ENCODE measurements at regions not wholly inside any gene's neighbourhood (a gene's known extent, or its start where the extent isn't known, plus 50 kb on each side); places are given as distances from the start of the nearest gene placed in this dataset.
"Not testable (repeated sequence)": the region's sequence is repeated elsewhere in the genome, so short reads cannot be mapped to it uniquely, and the experiment has no call there.

DNA sequence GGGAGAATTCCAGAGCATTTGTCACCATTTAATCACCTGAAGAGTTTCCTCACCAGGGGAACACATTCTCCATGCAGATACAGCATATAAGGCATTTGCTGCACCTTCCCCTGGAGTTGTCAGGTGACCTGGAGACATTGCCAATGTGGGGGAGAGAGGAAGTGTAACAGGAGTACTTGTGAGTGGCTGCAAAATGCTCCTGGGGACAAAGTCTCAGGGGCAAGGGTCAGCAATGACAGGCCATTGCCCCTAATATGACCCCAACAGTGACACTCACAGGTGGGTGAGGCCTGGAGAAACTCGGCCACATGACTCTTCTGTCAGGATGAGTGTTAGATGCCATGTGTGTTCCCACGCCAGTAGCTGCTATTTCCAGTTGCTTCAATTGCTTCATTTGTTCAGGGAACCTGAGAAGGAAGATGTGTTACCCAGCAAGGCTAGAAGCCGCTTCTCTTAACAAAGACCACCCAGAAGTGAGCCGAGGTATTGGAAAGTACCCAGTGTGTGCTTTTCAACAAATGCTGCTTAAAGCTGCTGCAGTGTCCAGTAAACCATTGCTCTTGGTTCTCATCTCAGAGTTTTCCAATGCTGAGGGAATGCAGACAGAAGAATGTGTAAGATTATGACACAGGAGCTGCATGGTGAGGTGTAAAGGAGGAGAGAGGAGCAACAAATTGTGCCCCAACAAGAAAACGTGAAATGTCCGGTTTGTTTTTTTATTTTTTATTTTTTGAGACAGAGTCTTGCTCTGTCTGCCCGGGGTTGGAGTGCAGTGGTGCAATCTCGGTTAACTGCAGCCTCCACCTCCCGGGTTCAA lies 128.2 kb upstream of the SLC44A1 start:
- no peaks in the 10 kb centered on the region for H3K36me3 ChIP-seq
- H3K27ac ChIP-seq = no peak overlapping the region
- no peaks in the 10 kb centered on the region for H3K4me1 ChIP-seq
- no peaks in the 10 kb centered on the region for H3K9me3 ChIP-seq
- WGBS = 92% methylated on average over 9 of the region's 9 CpGs
- DNase-seq (ENCODE audit: low spot score in 2 of 2) = peak in 1 of 2 donors; percentile 16
- TF ChIP-seq POLR2AphosphoS5 (IDR thresholded peaks at IDR 0.05) = no peak
- TF ChIP-seq POLR2A (IDR thresholded peaks at IDR 0.05) = no peak
- no peak for TF ChIP-seq EP300 (IDR thresholded peaks at IDR 0.05)
- TF ChIP-seq, protein P1, sequence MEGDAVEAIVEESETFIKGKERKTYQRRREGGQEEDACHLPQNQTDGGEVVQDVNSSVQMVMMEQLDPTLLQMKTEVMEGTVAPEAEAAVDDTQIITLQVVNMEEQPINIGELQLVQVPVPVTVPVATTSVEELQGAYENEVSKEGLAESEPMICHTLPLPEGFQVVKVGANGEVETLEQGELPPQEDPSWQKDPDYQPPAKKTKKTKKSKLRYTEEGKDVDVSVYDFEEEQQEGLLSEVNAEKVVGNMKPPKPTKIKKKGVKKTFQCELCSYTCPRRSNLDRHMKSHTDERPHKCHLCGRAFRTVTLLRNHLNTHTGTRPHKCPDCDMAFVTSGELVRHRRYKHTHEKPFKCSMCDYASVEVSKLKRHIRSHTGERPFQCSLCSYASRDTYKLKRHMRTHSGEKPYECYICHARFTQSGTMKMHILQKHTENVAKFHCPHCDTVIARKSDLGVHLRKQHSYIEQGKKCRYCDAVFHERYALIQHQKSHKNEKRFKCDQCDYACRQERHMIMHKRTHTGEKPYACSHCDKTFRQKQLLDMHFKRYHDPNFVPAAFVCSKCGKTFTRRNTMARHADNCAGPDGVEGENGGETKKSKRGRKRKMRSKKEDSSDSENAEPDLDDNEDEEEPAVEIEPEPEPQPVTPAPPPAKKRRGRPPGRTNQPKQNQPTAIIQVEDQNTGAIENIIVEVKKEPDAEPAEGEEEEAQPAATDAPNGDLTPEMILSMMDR (IDR thresholded peaks at IDR 0.05) = no peak
- H3K4me3 ChIP-seq = no peak overlapping the region
- no peaks in the 10 kb centered on the region for H3K27me3 ChIP-seq

GRCh38 chr9:105117234-105117633 lies 127.2 kb upstream of the SLC44A1 start:
- 92% methylated on average over 1 of the region's 2 CpGs for WGBS
- TF ChIP-seq, protein P1 (IDR thresholded peaks at IDR 0.05) = no peak
- TF ChIP-seq EP300 (IDR thresholded peaks at IDR 0.05) = no peak
- no peak for TF ChIP-seq POLR2AphosphoS5 (IDR thresholded peaks at IDR 0.05)
- no peak for TF ChIP-seq POLR2A (IDR thresholded peaks at IDR 0.05)
- Histone ChIP-seq H3K27me3 (no peaks in the 10 kb centered on the region), H3K4me3 (no peak overlapping the region), H3K4me1 (no peaks in the 10 kb centered on the region), H3K9me3 (no peaks in the 10 kb centered on the region), H3K36me3 (no peaks in the 10 kb centered on the region), H3K27ac (no peak overlapping the region)
- DNase-seq (ENCODE audit: low spot score in 2 of 2) = peak in 1 of 2 donors; percentile 48

- Histone ChIP-seq H3K27me3 (no peaks in the 10 kb centered on the region), H3K4me1 (no peaks in the 10 kb centered on the region), H3K4me3 (no peak overlapping the region), H3K27ac (no peak overlapping the region), H3K36me3 (no peaks in the 10 kb centered on the region), H3K9me3 (no peaks in the 10 kb centered on the region)
- peak in 1 of 2 donors; percentile 40 for DNase-seq (ENCODE audit: low spot score in 2 of 2)
- 83% methylated on average over 5 of the region's 5 CpGs for WGBS
- TF ChIP-seq POLR2AphosphoS5 (IDR thresholded peaks at IDR 0.05) (no peak), EP300 (IDR thresholded peaks at IDR 0.05) (no peak), POLR2A (IDR thresholded peaks at IDR 0.05) (no peak)
- TF ChIP-seq, protein P1 (IDR thresholded peaks at IDR 0.05) = no peak
Observed at GRCh38 chr9:105118636-105119035, 125.8 kb upstream of the SLC44A1 start.

- no peak overlapping the region for H3K4me3 ChIP-seq
- H3K27ac ChIP-seq = no peak overlapping the region
- H3K36me3 ChIP-seq = no peaks in the 10 kb centered on the region
- H3K9me3 ChIP-seq = no peaks in the 10 kb centered on the region
- H3K4me1 ChIP-seq = no peaks in the 10 kb centered on the region
- no peaks in the 10 kb centered on the region for H3K27me3 ChIP-seq
- TF ChIP-seq POLR2A (IDR thresholded peaks at IDR 0.05) (no peak), POLR2AphosphoS5 (IDR thresholded peaks at IDR 0.05) (no peak), EP300 (IDR thresholded peaks at IDR 0.05) (no peak)
- TF ChIP-seq, protein P1 (IDR thresholded peaks at IDR 0.05) = no peak
- DNase-seq (ENCODE audit: low spot score in 2 of 2) = peak in 1 of 2 donors; percentile 28
- WGBS = 76% methylated on average over 6 of the region's 6 CpGs
Observed at GRCh38 chr9:105119156-105119555, 125.3 kb upstream of the SLC44A1 start.

GRCh38 chr9:105121861-105122430 lies 122.5 kb upstream of the SLC44A1 start:
- H3K27ac ChIP-seq = no peak overlapping the region

DNA sequence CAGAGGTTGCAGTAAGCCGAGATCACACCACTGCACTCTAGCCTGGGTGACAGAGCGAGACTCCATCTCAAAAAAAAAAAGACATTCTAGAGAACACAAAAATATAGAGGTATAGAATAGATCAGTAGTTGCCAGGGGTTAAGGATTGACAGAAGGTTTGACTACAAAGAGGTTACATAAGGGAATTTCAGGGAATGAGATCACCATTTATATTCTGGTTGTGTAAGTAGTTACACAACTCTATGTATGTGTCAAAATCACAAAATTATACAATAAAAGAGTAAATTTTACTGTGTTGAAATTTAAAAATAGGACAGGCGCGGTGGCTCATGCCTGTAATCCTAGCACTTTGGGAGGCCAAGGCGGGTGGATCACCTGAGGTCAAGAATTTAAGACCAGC lies 119.9 kb upstream of the SLC44A1 start:
- H3K4me1 ChIP-seq = peaks cover 10% of the 10 kb centered on the region
- H3K27me3 ChIP-seq; DNase-seq (ENCODE audit: low spot score in 2 of 2); H3K4me3 ChIP-seq; H3K36me3 ChIP-seq; H3K9me3 ChIP-seq; H3K27ac ChIP-seq: not testable (repeated sequence)
- WGBS = 96% methylated on average over 5 of the region's 5 CpGs

More at GRCh38 chr9:105121861-105122430, 122.5 kb upstream of the SLC44A1 start:
- WGBS = 83% methylated on average over 3 of the region's 3 CpGs
- no peak for DNase-seq (ENCODE audit: low spot score in 2 of 2)
- H3K9me3 ChIP-seq = no peaks in the 10 kb centered on the region
- H3K36me3 ChIP-seq = no peaks in the 10 kb centered on the region
- TF ChIP-seq EP300 (IDR thresholded peaks at IDR 0.05) (no peak), POLR2AphosphoS5 (IDR thresholded peaks at IDR 0.05) (no peak), POLR2A (IDR thresholded peaks at IDR 0.05) (no peak)
- TF ChIP-seq, protein P1 (IDR thresholded peaks at IDR 0.05) = no peak
- H3K4me1 ChIP-seq = peaks cover under 1% of the 10 kb centered on the region
- no peaks in the 10 kb centered on the region for H3K27me3 ChIP-seq
- no peak overlapping the region for H3K4me3 ChIP-seq

Data from suprapubic skin (tissue), 4 donors.